Esophagus muscularis mucosa (tissue), 4 donors: ENCODE measurements at regions not wholly inside any gene's neighbourhood (a gene's known extent, or its start where the extent isn't known, plus 50 kb on each side); places are given as distances from the start of the nearest gene placed in this dataset.

Experiments used
- DNase-seq: peaks from one replicate; pipeline ENCODE4 v3.0.0-alpha.2; 2017; ENCODE audit errors: extremely low spot score
- H3K27ac ChIP-seq, 4 donors: fragments of 200-600 bp; sonication (generic); replicated peaks in 1 of 4; 1 replicate in 3 of 4; 2 replicates in 1 of 4; pipeline ENCODE4 v1.5.1; 2016 to 2019; ENCODE audit warnings: mild to moderate bottlenecking in 1 of 4
- H3K27me3 ChIP-seq, 4 donors: fragments of 200-600 bp; sonication (generic); one replicate each; pipeline versions ENCODE4 v1.5.1 to v1.6.0; 2016 to 2019
- H3K36me3 ChIP-seq, 4 donors: fragments of 200-600 bp; sonication (generic); one replicate each; pipeline ENCODE4 v1.5.1; 2016 to 2019
- H3K4me1 ChIP-seq, 4 donors: fragments of 200-600 bp; sonication (generic); one replicate each; pipeline ENCODE4 v1.5.1; 2016 to 2019
- H3K4me3 ChIP-seq, 4 donors: fragments of 200-600 bp; sonication (generic); 1 replicate in 2 of 4; 2 replicates in 2 of 4; pipeline ENCODE4 v1.5.1; 2016 to 2019; ENCODE audit warnings: mild to moderate bottlenecking in 4 of 4, moderate library complexity in 1 of 4
- H3K9me3 ChIP-seq, 4 donors: fragments of 200-600 bp; sonication (generic); 1 replicate in 3 of 4; 2 replicates in 1 of 4; pipeline ENCODE4 v1.5.1; 2016 to 2019
- CTCF ChIP-seq, 3 experiments: fragments of 200-600 bp in 2 of 3; fragments of 450-650 bp in 1 of 3; sonication (generic) in 2 of 3; IDR thresholded peaks; one replicate each; pipeline ENCODE4 v1.5.1; 2017 to 2019; ENCODE audit warnings: antibody characterized with exemption in 3 of 3, mild to moderate bottlenecking in 2 of 3, moderate library complexity in 1 of 3
- EP300 ChIP-seq: sonication (generic); formaldehyde crosslinking; IDR thresholded peaks from one replicate; pipeline ENCODE4 v1.6.1; 2017; ENCODE audit warnings: antibody characterized with exemption
- POLR2A ChIP-seq: fragments of 450-650 bp; IDR thresholded peaks from one replicate; pipeline ENCODE4 v1.6.1; 2017; ENCODE audit warnings: antibody characterized with exemption, moderate library complexity, mild to moderate bottlenecking, low read depth
- POLR2AphosphoS5 ChIP-seq, 2 donors: sonication (generic); formaldehyde crosslinking; IDR thresholded peaks; one replicate each; pipeline ENCODE4 v1.6.1; 2017; ENCODE audit warnings: antibody characterized with exemption in 2 of 2
- WGBS: methylation state at CpG from one replicate; pipeline ENCODE4 v1.1.5; 2018; 5-methylcytosine and 5-hydroxymethylcytosine counted together
- intact Hi-C: fragments of 100-400 bp; cut with DNase I; formaldehyde crosslinking; loops from one replicate; pipeline ENCODE4 v1.15.1; 2023

DNA sequence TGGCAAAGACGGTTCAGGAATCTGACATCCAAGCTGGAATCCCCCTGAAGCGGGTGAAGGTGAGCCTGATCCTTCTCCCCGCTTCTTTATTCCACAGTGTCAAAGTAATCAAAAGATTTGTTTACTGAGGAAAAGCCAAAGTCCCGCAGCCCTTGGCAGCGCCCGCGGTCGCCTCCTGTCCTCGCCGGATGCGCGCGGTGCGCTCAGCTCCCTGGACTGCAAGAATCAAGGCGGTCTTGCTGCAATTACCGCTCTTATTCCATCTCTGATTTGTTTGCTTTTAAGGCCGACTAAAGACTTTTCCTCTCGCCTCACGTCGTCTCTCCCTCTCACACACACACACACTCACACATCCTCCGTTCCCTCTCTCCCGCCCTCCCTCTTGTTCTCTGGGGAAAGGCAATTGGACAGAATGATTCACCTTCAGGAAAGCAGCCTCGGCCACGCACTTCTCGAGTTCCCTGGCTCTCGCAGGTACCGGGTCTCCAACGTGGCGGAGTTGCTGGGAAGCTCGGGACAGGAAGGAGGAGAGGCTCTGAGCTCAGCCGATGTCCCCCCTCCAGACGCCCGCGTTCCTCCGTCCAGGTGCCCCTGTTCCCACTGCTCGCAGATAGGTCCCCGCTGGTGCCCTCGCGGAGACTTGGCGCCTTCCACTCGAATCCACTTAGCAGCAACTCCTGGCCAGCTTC lies 68.6 kb upstream of the USP15 start:
- Histone ChIP-seq H3K27me3 (peaks cover 0 to 35% (median 8%) of the 10 kb centered on the region in 4 donors), H3K9me3 (no peaks in the 10 kb centered on the region), H3K4me1 (peaks cover 24 to 26% (median 25%) of the 10 kb centered on the region in 4 donors), H3K27ac (no peak overlapping the region), H3K36me3 (no peaks in the 10 kb centered on the region), H3K4me3 (peak overlapping the region; percentile 42 to 57 (median 44))
- TF ChIP-seq POLR2A (no peak), EP300 (no peak), POLR2AphosphoS5 (IDR thresholded peaks at IDR 0.05) (no peak), CTCF (IDR thresholded peaks at IDR 0.05) (no peak)
- intact Hi-C loops: no loop called here
- DNase-seq: no peak
- WGBS: under 1% methylated on average over 31 of the region's 41 CpGs

GRCh38 chr12:62192180-62192902 lies 67.9 kb upstream of the USP15 start:
- Histone ChIP-seq H3K36me3 (no peaks in the 10 kb centered on the region), H3K4me3 (peak overlapping the region; percentile 42 to 57 (median 44)), H3K27ac (no peak overlapping the region), H3K27me3 (peaks cover 0 to 35% (median 8%) of the 10 kb centered on the region in 4 donors), H3K4me1 (peaks cover 24 to 26% (median 25%) of the 10 kb centered on the region in 4 donors), H3K9me3 (peaks cover 0 to 1% (median 0%) of the 10 kb centered on the region in 4 donors)
- DNase-seq: no peak
- under 1% methylated on average over 26 of the region's 34 CpGs for WGBS
- TF ChIP-seq CTCF (IDR thresholded peaks at IDR 0.05) (peak; percentile 56 to 68 (median 67)), POLR2AphosphoS5 (IDR thresholded peaks at IDR 0.05) (no peak), POLR2A (no peak)
- intact Hi-C loops: no loop called here

DNA sequence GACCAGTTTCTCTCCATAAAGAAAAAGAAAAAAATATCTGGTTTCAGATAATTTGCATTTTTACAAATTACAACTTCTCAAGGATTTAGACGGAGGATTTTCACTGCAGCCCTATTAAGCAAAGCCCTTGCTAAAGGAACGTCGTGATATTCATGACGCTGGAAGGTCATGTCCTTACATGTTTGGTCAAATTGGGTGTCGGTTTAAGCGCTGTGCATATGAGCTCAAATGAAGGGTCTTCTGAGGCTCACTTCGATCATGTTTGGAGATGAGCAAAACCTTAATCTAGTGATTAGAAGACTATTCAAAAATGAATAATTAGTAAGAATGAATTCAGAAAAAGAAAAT lies 67.3 kb upstream of the USP15 start:
- H3K27me3 ChIP-seq: peaks cover 0 to 35% (median 8%) of the 10 kb centered on the region in 4 donors
- peaks cover 24 to 26% (median 25%) of the 10 kb centered on the region in 4 donors for H3K4me1 ChIP-seq
- no peaks in the 10 kb centered on the region for H3K36me3 ChIP-seq
- DNase-seq: no peak
- H3K9me3 ChIP-seq: peaks cover 0 to 5% (median 0%) of the 10 kb centered on the region in 4 donors
- 25% methylated on average over 7 of the region's 7 CpGs for WGBS
- intact Hi-C loops: no loop called here
- TF ChIP-seq POLR2AphosphoS5 (IDR thresholded peaks at IDR 0.05): no peak
- TF ChIP-seq EP300: no peak
- TF ChIP-seq POLR2A: no peak
- TF ChIP-seq CTCF (IDR thresholded peaks at IDR 0.05): no peak
- H3K27ac ChIP-seq: no peak overlapping the region
- peak overlapping the region; percentile 42 to 57 (median 44) for H3K4me3 ChIP-seq

GRCh38 chr12:62194031-62194430 lies 66.2 kb upstream of the USP15 start:
- no peak overlapping the region for H3K27ac ChIP-seq
- H3K9me3 ChIP-seq: peaks cover 0 to 7% (median 0%) of the 10 kb centered on the region in 4 donors
- peaks cover 24 to 26% (median 25%) of the 10 kb centered on the region in 4 donors for H3K4me1 ChIP-seq
- no peak overlapping the region for H3K4me3 ChIP-seq
- H3K27me3 ChIP-seq: peaks cover 0 to 35% (median 8%) of the 10 kb centered on the region in 4 donors
- intact Hi-C loops: no loop called here
- 63% methylated on average over 1 of the region's 1 CpG for WGBS
- no peaks in the 10 kb centered on the region for H3K36me3 ChIP-seq
- no peak for DNase-seq
- TF ChIP-seq EP300 (no peak), POLR2A (no peak), POLR2AphosphoS5 (IDR thresholded peaks at IDR 0.05) (no peak), CTCF (IDR thresholded peaks at IDR 0.05) (no peak)
